Suppressor macrophage treated with lipopolysaccharide for 4 hours (primary cell): ENCODE measurements at regions not wholly inside any gene's neighbourhood (a gene's known extent, or its start where the extent isn't known, plus 50 kb on each side); places are given as distances from the start of the nearest gene placed in this dataset.

ENCODE experiments used
- DNase-seq: peaks from one replicate; pipeline ENCODE4 v3.0.0-alpha.2; 2020

GRCh38 chr10:58003945-58004344 is 263.7 kb downstream of the IPMK start:
- DNase-seq, result no peak

GRCh38 chr10:58001159-58001558 is 266.5 kb downstream of the IPMK start:
- no peak for DNase-seq

GRCh38 chr10:57996536-57996935 is 271.2 kb downstream of the IPMK start:
- no peak for DNase-seq

GRCh38 chr10:57993302-57993701 is 274.4 kb downstream of the IPMK start:
- DNase-seq, result no peak

- no peak for DNase-seq
Measured at GRCh38 chr10:57992321-57993077, 275.2 kb downstream of the IPMK start.

GRCh38 chr10:57988964-57989363 is 278.7 kb downstream of the IPMK start:
- no peak for DNase-seq

GRCh38 chr10:57987055-57987721 is 280.5 kb downstream of the IPMK start:
- no peak for DNase-seq

- no peak for DNase-seq
Measured at GRCh38 chr10:57986422-57986821, 281.3 kb downstream of the IPMK start.

GRCh38 chr10:57983281-57983791 is 284.4 kb downstream of the IPMK start:
- DNase-seq, result no peak

GRCh38 chr10:57982091-57982490 is 285.6 kb downstream of the IPMK start:
- DNase-seq, result no peak

- DNase-seq, result no peak
Measured at GRCh38 chr10:57979956-57980355, 287.7 kb downstream of the IPMK start.

- DNase-seq, result no peak
Measured at GRCh38 chr10:57979491-57979890, 288.2 kb downstream of the IPMK start.

- no peak for DNase-seq
Measured at GRCh38 chr10:57977262-57977661, 290.4 kb downstream of the IPMK start.

GRCh38 chr10:57973451-57973850 is 294.2 kb downstream of the IPMK start:
- DNase-seq, result no peak

- no peak for DNase-seq
Measured at GRCh38 chr10:57972783-57973182, 294.9 kb downstream of the IPMK start.

GRCh38 chr10:57968328-57969016 is 299.2 kb downstream of the IPMK start:
- no peak for DNase-seq

- no peak for DNase-seq
Measured at GRCh38 chr10:57964351-57964750, 303.3 kb downstream of the IPMK start.

- no peak for DNase-seq
Measured at GRCh38 chr10:57963546-57963945, 304.1 kb downstream of the IPMK start.

GRCh38 chr10:57962839-57963238 is 304.9 kb downstream of the IPMK start:
- DNase-seq, result no peak

GRCh38 chr10:57961487-57961886 is 306.2 kb downstream of the IPMK start:
- no peak for DNase-seq

- DNase-seq, result no peak
Measured at GRCh38 chr10:57960406-57960805, 307.3 kb downstream of the IPMK start.

- DNase-seq, result no peak
Measured at GRCh38 chr10:57959318-57960006, 308.2 kb downstream of the IPMK start.

- no peak for DNase-seq
Measured at GRCh38 chr10:57955076-57955475, 312.6 kb downstream of the IPMK start.
